TTC549 (cell line): ENCODE measurements at regions not wholly inside any gene's neighbourhood (a gene's known extent, or its start where the extent isn't known, plus 50 kb on each side); places are given as distances from the start of the nearest gene placed in this dataset.
"Not testable (repeated sequence)": the region's sequence is repeated elsewhere in the genome, so short reads cannot be mapped to it uniquely, and the experiment has no call there.

Experiments used
- FAIRE-seq: peaks from 2 replicates; lab custom pipeline; 2012; peaks lifted over from hg19 to GRCh38; lab: Jason Lieb, UNC

DNA sequence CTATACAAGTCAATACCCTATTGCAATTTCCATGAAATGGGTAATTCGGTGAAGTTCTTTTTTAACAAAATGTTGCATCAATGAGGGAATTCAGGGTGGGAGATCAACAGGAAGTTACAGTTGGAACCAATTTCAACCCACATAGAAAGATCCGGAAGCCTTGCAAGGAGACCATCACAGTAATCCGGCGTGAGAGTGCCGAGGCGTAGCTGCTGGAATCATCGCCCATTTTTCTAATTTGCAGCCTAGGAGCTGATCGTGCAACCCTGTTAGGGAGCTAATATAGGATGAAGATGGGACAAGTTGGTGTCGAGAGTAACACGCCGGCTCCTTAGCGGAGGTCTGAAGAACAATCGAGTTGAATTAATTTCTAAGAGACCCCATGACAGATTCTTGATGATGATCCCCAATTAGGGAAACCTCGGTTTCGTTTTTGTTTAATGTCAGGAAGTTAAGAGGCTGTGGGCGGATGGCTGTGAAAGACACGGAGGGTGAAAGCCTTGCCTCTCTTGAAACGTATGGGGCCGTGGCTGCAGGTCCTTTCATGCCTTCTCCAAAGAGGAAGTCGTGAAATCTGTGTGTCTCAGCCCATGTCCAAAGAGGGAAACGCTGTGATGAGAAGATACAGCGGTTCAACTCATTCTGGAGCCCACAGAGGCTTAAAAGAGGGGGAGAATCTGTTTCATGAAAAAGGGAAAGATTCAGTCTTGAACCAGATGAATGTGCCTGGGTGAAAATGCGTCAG lies 51.2 kb upstream of the CARD11 start:
- no peak for FAIRE-seq

- FAIRE-seq: no peak
Measured at GRCh38 chr7:3097734-3098133, 54.1 kb upstream of the CARD11 start.

- FAIRE-seq: no peak
Measured at GRCh38 chr7:3102159-3102558, 58.5 kb upstream of the CARD11 start.

- FAIRE-seq: no peak
Measured at GRCh38 chr7:3103614-3104398, 60.1 kb upstream of the CARD11 start.

- no peak for FAIRE-seq
Measured at GRCh38 chr7:3105856-3106255, 62.2 kb upstream of the CARD11 start.

DNA sequence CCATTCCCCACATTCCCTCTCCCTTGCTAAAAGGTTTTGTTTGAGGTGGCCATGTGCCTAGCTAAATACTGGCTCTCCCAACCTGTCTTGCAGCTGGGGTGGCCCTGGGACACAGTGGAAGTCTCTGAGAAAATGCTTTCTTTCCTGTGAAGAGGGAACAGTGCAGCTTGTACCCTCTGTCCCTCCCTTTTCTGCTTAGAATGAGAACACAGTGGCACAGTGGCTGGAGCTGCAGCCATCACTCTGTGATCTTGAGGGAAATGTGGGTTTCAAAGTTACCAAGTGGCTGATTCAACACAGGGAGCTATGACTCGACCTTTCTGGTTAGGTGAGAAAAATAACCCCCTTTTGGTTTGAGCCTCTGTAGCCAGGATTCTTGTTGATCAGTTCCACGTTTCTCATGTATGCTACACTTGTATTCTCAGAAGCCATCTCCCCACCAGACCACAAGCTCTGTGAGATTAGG lies 62.7 kb upstream of the CARD11 start:
- no peak for FAIRE-seq

- no peak for FAIRE-seq
Measured at GRCh38 chr7:3107228-3107763, 63.6 kb upstream of the CARD11 start.

GRCh38 chr7:3107889-3108570 lies 64.4 kb upstream of the CARD11 start:
- FAIRE-seq: no peak

- FAIRE-seq: no peak
Measured at GRCh38 chr7:3109311-3109915, 65.7 kb upstream of the CARD11 start.

- no peak for FAIRE-seq
Measured at GRCh38 chr7:3112479-3113134, 68.9 kb upstream of the CARD11 start.

DNA sequence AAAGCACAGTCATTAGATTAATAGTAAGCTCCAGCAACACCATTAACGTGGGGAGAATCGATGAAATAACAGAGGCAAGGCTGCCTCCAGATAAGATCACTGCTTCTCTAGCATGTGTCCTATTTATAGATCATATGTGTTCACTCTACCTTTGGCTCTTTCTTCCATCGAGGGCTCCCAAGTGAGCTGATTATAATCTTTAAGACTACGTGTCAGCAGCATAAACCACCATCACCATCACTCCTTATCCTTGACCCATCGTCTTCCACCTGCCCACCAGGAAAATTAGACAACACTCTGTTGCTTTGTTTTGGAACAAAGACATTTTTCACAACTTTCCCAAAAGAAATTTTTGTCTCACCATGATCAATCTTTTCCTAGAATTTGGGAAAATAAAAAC lies 71.2 kb upstream of the CARD11 start:
- no peak for FAIRE-seq

DNA sequence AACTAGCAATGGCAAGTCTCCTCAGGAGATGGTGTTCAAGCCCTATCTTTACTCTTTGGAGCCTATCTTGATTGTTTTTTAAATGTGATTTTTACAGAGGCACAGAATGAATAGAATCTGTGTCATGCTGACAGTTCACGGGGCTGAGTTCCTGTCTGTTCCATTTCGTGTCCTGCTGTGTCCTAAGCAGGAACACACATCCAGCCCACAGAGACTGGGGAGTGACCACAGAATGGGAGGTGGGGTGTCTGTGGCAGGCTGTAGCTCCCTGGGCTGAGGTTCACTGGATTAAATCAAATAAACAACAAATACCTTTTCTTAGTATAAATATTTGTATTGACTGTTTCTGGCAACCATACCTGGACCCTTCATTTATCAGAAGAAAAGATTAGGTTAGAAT lies 73.4 kb upstream of the CARD11 start:
- no peak for FAIRE-seq

GRCh38 chr7:3117488-3118231 lies 74.0 kb upstream of the CARD11 start:
- FAIRE-seq: no peak

- FAIRE-seq: not testable (repeated sequence)
Measured at GRCh38 chr7:3119352-3119927, 75.8 kb upstream of the CARD11 start.

DNA sequence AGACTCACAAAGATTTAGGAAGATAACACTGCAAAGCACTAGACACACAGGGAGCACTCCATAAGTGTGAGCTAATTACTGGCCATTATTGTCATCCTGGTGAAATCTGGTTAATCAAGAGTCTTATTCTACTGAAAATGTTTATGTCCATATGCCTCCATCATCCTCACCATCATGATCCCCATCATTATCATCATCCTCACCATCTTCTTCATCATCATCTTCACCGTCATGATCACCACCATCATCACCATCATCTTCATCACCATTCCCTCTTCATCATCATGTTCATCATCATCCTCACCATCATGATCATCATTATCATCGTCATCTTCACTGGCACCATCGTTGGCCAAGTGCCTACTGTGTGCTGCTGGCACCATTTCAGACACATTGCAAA lies 76.3 kb upstream of the CARD11 start:
- no peak for FAIRE-seq

GRCh38 chr7:3120513-3120912 lies 76.8 kb upstream of the CARD11 start:
- FAIRE-seq: no peak

GRCh38 chr7:3128857-3129490 lies 85.3 kb upstream of the CARD11 start:
- FAIRE-seq: no peak

GRCh38 chr7:3133811-3134385 lies 90.2 kb upstream of the CARD11 start:
- no peak for FAIRE-seq

DNA sequence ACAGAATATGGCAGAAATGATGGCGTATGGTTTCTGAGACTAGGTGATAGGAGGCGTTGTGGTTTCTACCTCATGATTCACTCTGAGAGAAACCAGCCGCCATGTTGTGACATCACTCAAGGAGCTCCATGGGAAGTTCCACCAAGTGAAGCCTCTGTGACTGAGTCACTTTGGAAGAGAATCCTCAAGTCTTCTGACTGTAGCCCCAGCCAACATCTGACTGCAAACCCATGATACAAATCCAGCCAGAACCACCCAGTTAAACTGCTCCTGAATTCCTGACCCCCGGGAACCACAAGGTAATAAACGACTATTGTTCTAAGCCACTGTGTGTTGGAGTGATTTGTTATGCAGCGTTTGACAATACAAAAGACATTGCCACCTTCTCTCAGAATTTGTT lies 91.1 kb upstream of the CARD11 start:
- FAIRE-seq: no peak

DNA sequence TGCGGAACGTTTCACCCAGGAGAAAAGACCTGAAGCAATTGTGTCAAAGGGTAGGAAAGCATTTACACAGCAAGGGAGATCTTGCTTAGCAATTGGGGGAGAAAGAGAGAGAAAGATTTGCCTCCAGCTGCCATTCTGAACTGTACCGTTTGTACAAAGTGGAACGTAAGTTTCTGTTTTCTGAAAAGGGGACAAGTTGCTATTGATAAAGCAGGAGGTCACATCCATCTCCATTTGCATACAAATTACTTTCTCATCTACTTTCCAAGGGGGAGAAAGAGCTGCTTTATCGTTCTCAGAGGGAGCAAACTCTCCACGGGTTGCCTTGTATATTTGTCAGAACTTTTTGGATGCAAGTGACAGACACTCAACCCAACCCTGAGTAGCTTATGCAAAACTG lies 92.0 kb upstream of the CARD11 start:
- FAIRE-seq: no peak
